ENCODE measurements at regions not wholly inside any gene's neighbourhood (a gene's known extent, or its start where the extent isn't known, plus 50 kb on each side); places are given as distances from the start of the nearest gene placed in this dataset.

GRCh38 chr6:168876956-168877355, 376.7 kb downstream of the THBS2 start:
- TF ChIP-seq RAD21 (IDR thresholded peaks at IDR 0.05; ENCODE audit: low read length) (no peak), EZH2phosphoT487 (IDR thresholded peaks at IDR 0.05; ENCODE audit: borderline replicate concordance, low read depth) (no peak), RFX5 (IDR thresholded peaks at IDR 0.05; ENCODE audit: low read length) (no peak), GABPA (IDR thresholded peaks at IDR 0.05; ENCODE audit: low read depth) (no peak), EP300 (IDR thresholded peaks at IDR 0.05; ENCODE audit: borderline replicate concordance in 1 of 2, low read depth in 1 of 2, low read length in 1 of 2) (no peak)
- TF ChIP-seq, protein P1, sequence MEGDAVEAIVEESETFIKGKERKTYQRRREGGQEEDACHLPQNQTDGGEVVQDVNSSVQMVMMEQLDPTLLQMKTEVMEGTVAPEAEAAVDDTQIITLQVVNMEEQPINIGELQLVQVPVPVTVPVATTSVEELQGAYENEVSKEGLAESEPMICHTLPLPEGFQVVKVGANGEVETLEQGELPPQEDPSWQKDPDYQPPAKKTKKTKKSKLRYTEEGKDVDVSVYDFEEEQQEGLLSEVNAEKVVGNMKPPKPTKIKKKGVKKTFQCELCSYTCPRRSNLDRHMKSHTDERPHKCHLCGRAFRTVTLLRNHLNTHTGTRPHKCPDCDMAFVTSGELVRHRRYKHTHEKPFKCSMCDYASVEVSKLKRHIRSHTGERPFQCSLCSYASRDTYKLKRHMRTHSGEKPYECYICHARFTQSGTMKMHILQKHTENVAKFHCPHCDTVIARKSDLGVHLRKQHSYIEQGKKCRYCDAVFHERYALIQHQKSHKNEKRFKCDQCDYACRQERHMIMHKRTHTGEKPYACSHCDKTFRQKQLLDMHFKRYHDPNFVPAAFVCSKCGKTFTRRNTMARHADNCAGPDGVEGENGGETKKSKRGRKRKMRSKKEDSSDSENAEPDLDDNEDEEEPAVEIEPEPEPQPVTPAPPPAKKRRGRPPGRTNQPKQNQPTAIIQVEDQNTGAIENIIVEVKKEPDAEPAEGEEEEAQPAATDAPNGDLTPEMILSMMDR (IDR thresholded peaks at IDR 0.05) = no peak
